ENCODE measurements at regions not wholly inside any gene's neighbourhood (a gene's known extent, or its start where the extent isn't known, plus 50 kb on each side); places are given as distances from the start of the nearest gene placed in this dataset.

DNA sequence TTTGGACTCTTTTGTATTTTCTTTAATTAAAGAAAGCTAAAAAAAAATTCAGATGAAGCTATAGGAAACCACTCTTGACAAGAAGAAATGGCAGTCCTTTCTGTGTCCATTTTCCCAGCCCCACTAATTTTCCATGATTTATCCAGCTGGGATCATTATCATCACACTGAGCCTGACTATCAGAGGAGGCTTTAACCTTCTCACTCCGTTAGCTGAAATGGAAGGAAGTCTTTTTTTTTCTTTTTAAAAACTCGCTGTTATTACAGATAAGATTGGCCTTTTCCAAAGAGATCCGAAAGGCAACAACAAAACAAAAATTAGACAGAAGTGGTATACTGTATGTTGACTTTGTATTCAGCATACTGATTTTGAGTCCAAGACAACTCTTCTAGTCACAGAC is 366.2 kb upstream of the ROPN1 start:
- H3K27me3 ChIP-seq (ENCODE audit: insufficient read depth, poor library complexity, severe bottlenecking), result peaks cover 6% of the 10 kb centered on the region
- TF ChIP-seq SPI1 (IDR thresholded peaks at IDR 0.05; ENCODE audit: borderline replicate concordance, low read depth) (no peak), GABPA (IDR thresholded peaks at IDR 0.05; ENCODE audit: low read depth) (no peak)
- TF ChIP-seq, protein P1, sequence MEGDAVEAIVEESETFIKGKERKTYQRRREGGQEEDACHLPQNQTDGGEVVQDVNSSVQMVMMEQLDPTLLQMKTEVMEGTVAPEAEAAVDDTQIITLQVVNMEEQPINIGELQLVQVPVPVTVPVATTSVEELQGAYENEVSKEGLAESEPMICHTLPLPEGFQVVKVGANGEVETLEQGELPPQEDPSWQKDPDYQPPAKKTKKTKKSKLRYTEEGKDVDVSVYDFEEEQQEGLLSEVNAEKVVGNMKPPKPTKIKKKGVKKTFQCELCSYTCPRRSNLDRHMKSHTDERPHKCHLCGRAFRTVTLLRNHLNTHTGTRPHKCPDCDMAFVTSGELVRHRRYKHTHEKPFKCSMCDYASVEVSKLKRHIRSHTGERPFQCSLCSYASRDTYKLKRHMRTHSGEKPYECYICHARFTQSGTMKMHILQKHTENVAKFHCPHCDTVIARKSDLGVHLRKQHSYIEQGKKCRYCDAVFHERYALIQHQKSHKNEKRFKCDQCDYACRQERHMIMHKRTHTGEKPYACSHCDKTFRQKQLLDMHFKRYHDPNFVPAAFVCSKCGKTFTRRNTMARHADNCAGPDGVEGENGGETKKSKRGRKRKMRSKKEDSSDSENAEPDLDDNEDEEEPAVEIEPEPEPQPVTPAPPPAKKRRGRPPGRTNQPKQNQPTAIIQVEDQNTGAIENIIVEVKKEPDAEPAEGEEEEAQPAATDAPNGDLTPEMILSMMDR (IDR thresholded peaks at IDR 0.05; ENCODE audit: insufficient read depth, low read length), result no peak
- TF ChIP-seq, protein P2, sequence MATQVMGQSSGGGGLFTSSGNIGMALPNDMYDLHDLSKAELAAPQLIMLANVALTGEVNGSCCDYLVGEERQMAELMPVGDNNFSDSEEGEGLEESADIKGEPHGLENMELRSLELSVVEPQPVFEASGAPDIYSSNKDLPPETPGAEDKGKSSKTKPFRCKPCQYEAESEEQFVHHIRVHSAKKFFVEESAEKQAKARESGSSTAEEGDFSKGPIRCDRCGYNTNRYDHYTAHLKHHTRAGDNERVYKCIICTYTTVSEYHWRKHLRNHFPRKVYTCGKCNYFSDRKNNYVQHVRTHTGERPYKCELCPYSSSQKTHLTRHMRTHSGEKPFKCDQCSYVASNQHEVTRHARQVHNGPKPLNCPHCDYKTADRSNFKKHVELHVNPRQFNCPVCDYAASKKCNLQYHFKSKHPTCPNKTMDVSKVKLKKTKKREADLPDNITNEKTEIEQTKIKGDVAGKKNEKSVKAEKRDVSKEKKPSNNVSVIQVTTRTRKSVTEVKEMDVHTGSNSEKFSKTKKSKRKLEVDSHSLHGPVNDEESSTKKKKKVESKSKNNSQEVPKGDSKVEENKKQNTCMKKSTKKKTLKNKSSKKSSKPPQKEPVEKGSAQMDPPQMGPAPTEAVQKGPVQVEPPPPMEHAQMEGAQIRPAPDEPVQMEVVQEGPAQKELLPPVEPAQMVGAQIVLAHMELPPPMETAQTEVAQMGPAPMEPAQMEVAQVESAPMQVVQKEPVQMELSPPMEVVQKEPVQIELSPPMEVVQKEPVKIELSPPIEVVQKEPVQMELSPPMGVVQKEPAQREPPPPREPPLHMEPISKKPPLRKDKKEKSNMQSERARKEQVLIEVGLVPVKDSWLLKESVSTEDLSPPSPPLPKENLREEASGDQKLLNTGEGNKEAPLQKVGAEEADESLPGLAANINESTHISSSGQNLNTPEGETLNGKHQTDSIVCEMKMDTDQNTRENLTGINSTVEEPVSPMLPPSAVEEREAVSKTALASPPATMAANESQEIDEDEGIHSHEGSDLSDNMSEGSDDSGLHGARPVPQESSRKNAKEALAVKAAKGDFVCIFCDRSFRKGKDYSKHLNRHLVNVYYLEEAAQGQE (IDR thresholded peaks at IDR 0.05; ENCODE audit: insufficient replicate concordance, low read depth), result no peak

DNA sequence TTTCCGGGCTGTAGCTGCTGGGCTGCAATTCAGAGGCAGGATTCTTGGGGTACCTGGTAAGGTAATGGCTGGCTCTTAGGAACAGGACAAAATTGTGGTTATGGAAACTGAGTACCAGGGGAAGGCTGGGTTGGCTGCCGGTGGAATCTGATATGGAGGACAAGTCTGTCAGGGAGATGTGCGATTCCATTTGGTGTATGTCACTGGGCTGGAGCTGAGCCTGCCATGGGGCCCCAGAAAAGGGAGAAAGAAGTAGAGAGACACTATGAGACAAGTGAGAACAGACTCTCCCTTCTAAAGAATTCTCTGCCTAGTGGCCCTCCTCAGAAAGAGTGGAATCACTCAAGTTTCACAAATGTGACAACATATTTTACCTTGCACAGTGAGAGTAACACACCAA is 368.2 kb upstream of the ROPN1 start:
- Histone ChIP-seq H3K27me3 (ENCODE audit: insufficient read depth, poor library complexity, severe bottlenecking) (no peaks in the 10 kb centered on the region), H3K4me3 (replicated peaks; ENCODE audit: insufficient read depth, low read length) (no peak overlapping the region), H3K27ac (replicated peaks) (no peak overlapping the region)
- TF ChIP-seq, protein P2 (IDR thresholded peaks at IDR 0.05; ENCODE audit: insufficient replicate concordance, low read depth), result no peak
- TF ChIP-seq, protein P1 (IDR thresholded peaks at IDR 0.05; ENCODE audit: insufficient read depth, low read length), result no peak
- no peak for TF ChIP-seq SPI1 (IDR thresholded peaks at IDR 0.05; ENCODE audit: borderline replicate concordance, low read depth)
- TF ChIP-seq POLR2AphosphoS5 (IDR thresholded peaks at IDR 0.05; ENCODE audit: low read depth), result no peak
- TF ChIP-seq GABPA (IDR thresholded peaks at IDR 0.05; ENCODE audit: low read depth), result no peak
- no peak for DNase-seq (ENCODE audit: low read depth in 1 of 2, low spot score in 1 of 2)

More for the DNA sequence above, 366.2 kb upstream of the ROPN1 start:
- Histone ChIP-seq H3K4me3 (replicated peaks; ENCODE audit: insufficient read depth, low read length) (no peak overlapping the region), H3K27ac (replicated peaks) (no peak overlapping the region)
- no peak for DNase-seq (ENCODE audit: low read depth in 1 of 2, low spot score in 1 of 2)

DNA sequence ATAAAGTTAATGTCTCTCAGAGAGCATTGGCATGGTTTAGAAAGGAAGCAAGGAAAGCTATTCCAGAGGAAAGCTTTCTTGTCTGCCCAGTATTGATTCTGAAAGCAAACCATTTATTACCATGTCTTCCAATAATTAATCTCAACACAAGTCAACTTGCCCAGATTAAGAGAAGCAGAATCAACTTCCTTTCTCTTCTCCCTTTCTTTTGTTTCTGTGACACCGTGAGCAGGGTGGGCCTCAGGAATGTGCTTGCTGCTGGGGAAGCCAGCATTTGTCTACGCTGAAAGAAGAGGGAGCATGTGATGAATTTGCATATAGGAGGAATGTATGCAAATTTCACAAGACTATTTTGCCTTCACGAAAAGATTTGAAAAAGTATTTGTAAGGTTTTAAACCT is 368.6 kb upstream of the ROPN1 start:
- H3K4me3 ChIP-seq (replicated peaks; ENCODE audit: insufficient read depth, low read length), result no peak overlapping the region
- no peaks in the 10 kb centered on the region for H3K27me3 ChIP-seq (ENCODE audit: insufficient read depth, poor library complexity, severe bottlenecking)
- no peak overlapping the region for H3K27ac ChIP-seq (replicated peaks)
- TF ChIP-seq, protein P1 (IDR thresholded peaks at IDR 0.05; ENCODE audit: insufficient read depth, low read length), result no peak
- no peak for TF ChIP-seq GABPA (IDR thresholded peaks at IDR 0.05; ENCODE audit: low read depth)
- TF ChIP-seq, protein P2 (IDR thresholded peaks at IDR 0.05; ENCODE audit: insufficient replicate concordance, low read depth), result no peak
- TF ChIP-seq POLR2AphosphoS5 (IDR thresholded peaks at IDR 0.05; ENCODE audit: low read depth), result no peak
- no peak for TF ChIP-seq SPI1 (IDR thresholded peaks at IDR 0.05; ENCODE audit: borderline replicate concordance, low read depth)
- DNase-seq (ENCODE audit: low read depth in 1 of 2, low spot score in 1 of 2), result no peak
